Activated CD4-positive, alpha-beta T cell treated with anti-CD3 and anti-CD28 coated beads, Interleukin-2, amount 50 U/mL, for 24 hours (primary cell): ENCODE measurements at regions not wholly inside any gene's neighbourhood (a gene's known extent, or its start where the extent isn't known, plus 50 kb on each side); places are given as distances from the start of the nearest gene placed in this dataset.
"Not testable (repeated sequence)": the region's sequence is repeated elsewhere in the genome, so short reads cannot be mapped to it uniquely, and the experiment has no call there.

ENCODE experiments used
- DNase-seq, 2 donors: peaks; one replicate each; pipeline ENCODE4 v3.0.0-alpha.2; 2020; ENCODE audit warnings: low read depth in 1 of 2, low spot score in 1 of 2

GRCh38 chr10:6824793-6825192, 244.7 kb upstream of the PRKCQ start:
- DNase-seq, result not testable (repeated sequence)

- no peak for DNase-seq
Observed at GRCh38 chr10:6823770-6824169, 243.7 kb upstream of the PRKCQ start.

GRCh38 chr10:6819301-6819700, 239.2 kb upstream of the PRKCQ start:
- DNase-seq, result no peak

GRCh38 chr10:6817770-6818169, 237.7 kb upstream of the PRKCQ start:
- no peak for DNase-seq

- no peak for DNase-seq
Observed at GRCh38 chr10:6815346-6815745, 235.3 kb upstream of the PRKCQ start.

- no peak for DNase-seq
Observed at GRCh38 chr10:6813856-6814255, 233.8 kb upstream of the PRKCQ start.

- DNase-seq, result no peak
Observed at GRCh38 chr10:6813306-6813705, 233.2 kb upstream of the PRKCQ start.

- no peak for DNase-seq
Observed at GRCh38 chr10:6811153-6811552, 231.1 kb upstream of the PRKCQ start.

- no peak for DNase-seq
Observed at GRCh38 chr10:6803427-6803783, 223.3 kb upstream of the PRKCQ start.

GRCh38 chr10:6802759-6803426, 222.8 kb upstream of the PRKCQ start:
- no peak for DNase-seq

- no peak for DNase-seq
Observed at GRCh38 chr10:6796231-6796630, 216.2 kb upstream of the PRKCQ start.

GRCh38 chr10:6795541-6795940, 215.5 kb upstream of the PRKCQ start:
- no peak for DNase-seq

GRCh38 chr10:6794841-6795240, 214.8 kb upstream of the PRKCQ start:
- DNase-seq, result not testable (repeated sequence)

- no peak for DNase-seq
Observed at GRCh38 chr10:6794441-6794840, 214.4 kb upstream of the PRKCQ start.

- no peak for DNase-seq
Observed at GRCh38 chr10:6788731-6789130, 208.7 kb upstream of the PRKCQ start.

- no peak for DNase-seq
Observed at GRCh38 chr10:6788231-6788630, 208.2 kb upstream of the PRKCQ start.

GRCh38 chr10:6787718-6788117, 207.6 kb upstream of the PRKCQ start:
- no peak for DNase-seq

GRCh38 chr10:6787091-6787490, 207.0 kb upstream of the PRKCQ start:
- no peak for DNase-seq

GRCh38 chr10:6786579-6787031, 206.5 kb upstream of the PRKCQ start:
- no peak for DNase-seq

- DNase-seq, result not testable (repeated sequence)
Observed at GRCh38 chr10:6784429-6784828, 204.4 kb upstream of the PRKCQ start.

GRCh38 chr10:6783471-6783870, 203.4 kb upstream of the PRKCQ start:
- no peak for DNase-seq

- DNase-seq, result no peak
Observed at GRCh38 chr10:6782378-6782777, 202.3 kb upstream of the PRKCQ start.

GRCh38 chr10:6781133-6781770, 201.2 kb upstream of the PRKCQ start:
- DNase-seq, result no peak
